Left ventricle myocardium superior (tissue), 1 donor: ENCODE measurements at regions not wholly inside any gene's neighbourhood (a gene's known extent, or its start where the extent isn't known, plus 50 kb on each side); places are given as distances from the start of the nearest gene placed in this dataset.
"Not testable (repeated sequence)": the region's sequence is repeated elsewhere in the genome, so short reads cannot be mapped to it uniquely, and the experiment has no call there.

ENCODE experiments used
- ATAC-seq: fragments of 200-7000 bp; cut with Tn5 transposase; one replicate; pipeline ENCODE4 v1.9.1; 2020; ENCODE audit warnings: mild to moderate bottlenecking, moderate library complexity
- DNase-seq: peaks from one replicate; pipeline ENCODE4 v3.0.0-alpha.2; 2020
- intact Hi-C: fragments of 100-400 bp; cut with micrococcal nuclease; formaldehyde crosslinking; loops from one replicate; pipeline ENCODE4 v1.11.0; 2022
- donor health status: DM: no; HTN: yes; CAD: no; lungs with severe emphysema.

DNA sequence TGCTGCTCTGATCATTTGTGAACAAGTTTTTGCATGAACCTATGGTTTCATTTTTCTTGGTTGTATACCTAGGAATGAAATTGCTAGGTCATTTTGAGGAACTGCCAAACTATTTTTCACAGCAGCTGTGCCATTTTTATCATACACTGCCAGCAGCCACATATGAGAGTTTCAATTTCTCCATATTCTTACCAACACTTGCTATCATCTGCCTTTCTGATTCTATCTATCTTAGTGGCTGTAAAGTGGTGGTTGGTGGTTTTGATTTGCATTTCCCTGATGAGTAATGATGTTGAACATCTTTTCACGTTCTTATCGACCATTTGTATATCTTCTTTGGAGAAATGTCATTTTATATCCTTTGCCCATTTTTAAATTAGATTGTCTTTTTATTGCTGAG, 146.1 kb downstream of the C12orf75 start:
- no peak for DNase-seq
- intact Hi-C loops: no loop called here
- no peak for ATAC-seq

DNA sequence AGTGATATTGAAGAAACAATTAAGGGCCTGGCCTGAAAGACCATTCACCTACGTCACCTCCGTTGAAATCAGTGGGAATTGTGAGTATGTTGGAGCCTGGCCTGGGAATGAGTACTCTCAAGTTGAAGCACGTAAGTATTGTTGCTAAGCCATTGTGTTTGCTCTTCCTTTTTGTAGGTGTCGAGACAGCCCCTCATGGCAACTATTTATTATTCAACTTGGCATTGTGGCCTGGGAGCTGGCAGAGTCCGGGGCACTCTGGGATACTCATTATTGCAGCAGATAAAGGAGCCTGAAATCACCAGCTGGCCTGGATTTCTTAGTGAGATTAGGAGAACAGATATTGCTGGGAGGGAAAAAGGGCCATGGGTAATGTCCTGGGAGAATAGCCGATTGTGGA, 147.4 kb downstream of the C12orf75 start:
- ATAC-seq (peak; percentile 32), DNase-seq (no peak)
- intact Hi-C loops: no loop called here

DNA sequence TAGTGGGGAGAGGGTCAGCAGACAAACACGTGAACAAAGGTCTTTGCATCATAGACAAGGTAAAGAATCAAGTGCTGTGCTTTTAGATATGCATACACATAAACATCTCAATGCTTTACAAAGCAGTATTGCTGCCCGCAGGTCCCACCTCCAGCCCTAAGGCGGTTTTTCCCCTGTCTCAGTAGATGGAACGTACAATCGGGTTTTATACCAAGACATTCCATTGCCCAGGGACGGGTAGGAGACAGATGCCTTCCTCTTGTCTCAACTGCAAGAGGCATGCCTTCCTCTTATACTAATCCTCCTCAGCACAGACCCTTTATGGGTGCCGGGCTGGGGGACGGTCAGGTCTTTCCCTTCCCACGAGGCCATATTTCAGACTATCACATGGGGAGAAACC, 148.3 kb downstream of the C12orf75 start:
- DNase-seq, ATAC-seq, intact Hi-C loops: not testable (repeated sequence)

DNA sequence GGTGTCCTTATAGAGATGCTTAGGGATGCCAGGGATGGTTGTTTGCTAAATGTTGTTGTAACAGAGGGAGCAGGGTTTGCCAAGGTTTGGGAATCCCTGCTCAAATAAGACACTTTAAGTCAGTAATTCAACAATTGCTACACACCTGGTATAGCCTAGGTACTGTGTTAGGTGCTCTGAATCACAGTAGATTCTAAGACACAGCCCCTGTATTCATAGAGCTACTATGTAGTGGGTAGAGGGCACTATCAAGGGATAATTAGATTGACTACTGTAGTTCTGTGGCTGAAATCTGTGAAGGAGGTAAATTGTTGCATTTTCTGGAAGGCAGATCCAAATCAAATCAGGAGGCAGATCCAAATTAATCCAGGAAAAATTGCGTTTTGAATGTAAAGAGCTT, 149.2 kb downstream of the C12orf75 start:
- intact Hi-C loops: no loop called here
- DNase-seq: no peak
- ATAC-seq: no peak

DNA sequence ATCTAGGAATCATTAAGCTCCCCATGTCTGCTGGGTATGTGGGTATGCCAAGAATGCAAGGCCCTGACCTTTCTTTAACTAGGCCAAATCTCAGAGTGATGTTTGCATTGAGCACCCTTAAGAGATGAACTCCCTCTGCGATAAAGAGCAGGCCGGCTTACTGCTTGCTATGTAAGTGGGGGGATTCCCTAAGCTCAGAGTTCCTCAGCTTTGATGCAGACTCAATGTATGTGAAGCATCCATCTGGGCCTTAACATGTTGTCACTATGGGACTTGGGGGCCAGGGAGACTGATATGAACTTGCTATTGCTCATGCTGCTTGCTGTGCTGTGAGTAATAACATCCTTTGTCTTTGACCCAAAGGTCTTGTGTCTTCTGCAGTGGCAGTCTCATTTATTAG, 149.7 kb downstream of the C12orf75 start:
- no peak for ATAC-seq
- intact Hi-C loops: no loop called here
- DNase-seq: no peak

DNA sequence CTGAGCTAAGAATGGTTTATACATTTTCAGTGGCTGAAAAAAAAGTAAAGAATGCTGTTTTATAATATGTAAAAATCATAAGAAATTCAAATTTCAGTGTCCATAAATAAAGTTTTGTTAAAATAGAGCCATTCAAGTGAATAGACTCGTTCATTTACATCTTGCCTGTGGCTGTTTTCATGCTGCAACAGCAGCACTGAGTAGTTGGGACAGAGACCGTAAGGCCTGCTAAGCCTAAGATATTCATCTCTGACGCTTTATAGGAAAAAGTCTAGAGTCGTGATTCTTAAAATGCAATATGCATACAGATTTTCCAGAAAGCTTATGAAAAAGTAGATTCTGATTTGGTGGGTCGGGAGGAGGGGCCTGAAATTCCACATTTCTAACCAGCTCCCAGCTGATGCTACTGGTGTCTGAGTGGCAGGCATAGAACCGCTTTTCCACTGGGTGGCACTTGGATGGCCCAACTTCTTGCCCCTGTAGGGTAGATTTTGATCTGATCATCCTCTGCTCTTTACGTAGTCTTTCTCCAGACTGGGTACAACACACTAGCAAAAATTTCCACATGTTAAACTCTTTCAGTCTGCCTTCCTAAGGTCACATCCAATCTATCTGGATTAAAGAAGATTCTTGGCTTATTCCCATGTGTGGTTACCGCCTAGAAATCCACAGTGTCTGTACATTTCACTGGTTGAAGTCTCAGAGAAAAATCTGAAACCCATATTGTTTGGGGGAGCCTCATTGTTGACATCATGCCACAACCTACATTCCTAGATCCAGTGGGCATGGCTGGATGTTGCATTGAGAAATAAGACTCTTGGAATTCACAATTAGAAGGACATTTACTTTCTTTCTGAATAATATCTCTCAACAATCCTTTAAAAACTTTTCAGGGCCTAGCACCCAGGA, 151.2 kb downstream of the C12orf75 start:
- DNase-seq (no peak), ATAC-seq (no peak)
- intact Hi-C loops: no loop called here

DNA sequence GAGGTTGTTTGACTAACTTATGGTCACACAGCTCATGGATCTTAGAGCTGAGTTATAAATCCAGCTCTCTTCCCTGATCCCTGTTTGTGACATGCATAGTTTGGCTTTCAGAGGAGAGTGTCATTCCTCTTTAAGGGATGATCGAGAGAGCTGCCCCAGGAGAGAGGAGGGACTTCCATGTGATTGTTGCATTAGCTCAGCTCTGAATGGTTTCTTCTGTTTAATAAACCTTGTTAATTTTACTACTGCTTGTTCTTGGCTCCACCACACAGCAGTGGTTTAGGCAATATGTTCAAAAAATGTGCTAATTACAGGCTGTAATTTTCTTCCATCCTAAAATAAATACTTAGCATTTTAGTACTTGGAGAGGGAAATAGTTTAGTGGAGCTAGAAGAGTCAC, 152.5 kb downstream of the C12orf75 start:
- DNase-seq (no peak), ATAC-seq (no peak)
- intact Hi-C loops: no loop called here

DNA sequence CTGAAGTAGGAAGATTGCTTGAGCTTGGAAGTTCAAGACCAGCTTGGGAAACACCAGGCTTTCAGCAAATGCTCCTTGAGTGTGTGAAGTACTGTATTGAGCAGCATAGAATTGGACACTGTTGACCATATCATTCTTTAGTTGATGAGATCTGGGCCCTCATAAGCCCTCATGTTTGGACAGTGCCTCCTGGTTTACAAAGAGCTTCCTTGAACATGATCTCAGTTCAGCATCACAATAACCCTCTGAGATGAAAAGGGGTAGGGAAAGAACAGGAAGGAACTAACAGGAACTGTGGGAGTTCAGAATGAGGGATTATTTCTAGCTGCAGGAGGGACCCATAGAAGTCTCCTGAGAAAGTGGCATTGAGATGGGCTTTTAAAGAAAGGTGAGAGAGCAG, 153.2 kb downstream of the C12orf75 start:
- DNase-seq (no peak), ATAC-seq (no peak)
- intact Hi-C loops: no loop called here

DNA sequence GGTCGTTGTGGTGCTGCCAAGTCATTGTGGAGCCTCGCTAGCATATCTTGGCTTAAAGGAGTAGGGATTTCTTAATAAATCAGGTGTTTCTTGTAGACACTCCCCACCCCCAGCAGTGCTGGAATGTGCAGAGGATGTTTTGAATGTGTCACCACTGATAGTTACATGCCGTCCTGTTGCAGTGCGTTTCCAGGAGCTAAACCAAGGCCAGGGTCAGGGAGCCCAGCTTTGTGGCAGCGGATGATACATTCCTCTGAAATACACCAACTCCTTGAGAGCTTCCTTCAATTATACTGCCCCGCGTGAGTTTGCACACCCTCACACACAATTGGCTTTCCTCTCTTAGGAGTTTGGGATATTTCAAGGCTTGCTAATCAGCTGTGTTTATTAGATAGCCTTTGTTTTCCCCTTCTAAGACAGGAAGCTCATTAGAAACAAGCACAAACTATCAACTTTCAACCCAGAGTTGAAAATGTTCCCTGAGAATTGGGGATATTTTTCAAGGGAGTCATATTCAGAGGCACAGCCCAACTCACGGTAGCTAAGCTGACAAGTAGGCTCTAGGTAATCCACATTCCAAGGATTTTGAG, 154.9 kb downstream of the C12orf75 start:
- ATAC-seq (peak; percentile 85), DNase-seq (peak; percentile 38)
- intact Hi-C loops: no loop called here

DNA sequence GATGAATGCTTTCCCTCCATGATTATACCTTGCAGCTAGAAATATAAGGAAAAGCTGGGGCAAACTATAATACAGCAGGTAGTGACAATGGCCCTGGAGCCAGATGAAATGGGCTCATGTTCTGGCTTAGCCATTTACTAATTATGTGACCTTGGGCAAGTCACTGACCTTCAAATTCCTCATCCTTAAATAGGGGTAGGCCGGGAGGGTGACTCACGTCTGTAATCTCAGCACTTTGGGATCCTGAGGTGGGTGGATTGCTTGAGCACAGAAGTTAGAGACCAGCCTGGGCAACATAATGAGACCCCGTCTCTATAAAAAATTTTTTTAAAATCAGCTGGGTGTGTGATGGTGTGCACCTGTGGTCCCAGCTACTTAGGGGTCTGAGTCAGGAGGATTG, 155.4 kb downstream of the C12orf75 start:
- ATAC-seq: peak; percentile 14
- no peak for DNase-seq
- intact Hi-C loops: no loop called here

DNA sequence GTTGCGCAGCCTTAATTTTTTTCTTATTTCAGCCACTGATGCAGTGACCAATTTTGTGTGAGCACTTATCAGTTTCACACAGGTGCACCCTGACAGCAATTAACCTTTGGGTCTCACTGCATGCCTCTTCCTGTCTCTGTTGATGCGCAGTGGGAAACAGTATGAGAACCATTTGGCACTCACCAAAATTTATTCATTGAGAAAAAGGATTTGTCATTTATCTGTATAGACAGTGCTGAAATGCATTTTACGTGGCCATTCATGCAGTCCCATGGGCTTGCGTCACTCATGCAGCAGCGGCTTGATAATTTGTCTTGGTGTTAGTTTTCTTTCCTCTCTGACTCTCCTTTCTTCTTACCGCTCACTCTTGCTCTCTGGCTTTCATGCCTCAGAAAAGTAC, 157.5 kb downstream of the C12orf75 start:
- intact Hi-C loops: no loop called here
- no peak for ATAC-seq

DNA sequence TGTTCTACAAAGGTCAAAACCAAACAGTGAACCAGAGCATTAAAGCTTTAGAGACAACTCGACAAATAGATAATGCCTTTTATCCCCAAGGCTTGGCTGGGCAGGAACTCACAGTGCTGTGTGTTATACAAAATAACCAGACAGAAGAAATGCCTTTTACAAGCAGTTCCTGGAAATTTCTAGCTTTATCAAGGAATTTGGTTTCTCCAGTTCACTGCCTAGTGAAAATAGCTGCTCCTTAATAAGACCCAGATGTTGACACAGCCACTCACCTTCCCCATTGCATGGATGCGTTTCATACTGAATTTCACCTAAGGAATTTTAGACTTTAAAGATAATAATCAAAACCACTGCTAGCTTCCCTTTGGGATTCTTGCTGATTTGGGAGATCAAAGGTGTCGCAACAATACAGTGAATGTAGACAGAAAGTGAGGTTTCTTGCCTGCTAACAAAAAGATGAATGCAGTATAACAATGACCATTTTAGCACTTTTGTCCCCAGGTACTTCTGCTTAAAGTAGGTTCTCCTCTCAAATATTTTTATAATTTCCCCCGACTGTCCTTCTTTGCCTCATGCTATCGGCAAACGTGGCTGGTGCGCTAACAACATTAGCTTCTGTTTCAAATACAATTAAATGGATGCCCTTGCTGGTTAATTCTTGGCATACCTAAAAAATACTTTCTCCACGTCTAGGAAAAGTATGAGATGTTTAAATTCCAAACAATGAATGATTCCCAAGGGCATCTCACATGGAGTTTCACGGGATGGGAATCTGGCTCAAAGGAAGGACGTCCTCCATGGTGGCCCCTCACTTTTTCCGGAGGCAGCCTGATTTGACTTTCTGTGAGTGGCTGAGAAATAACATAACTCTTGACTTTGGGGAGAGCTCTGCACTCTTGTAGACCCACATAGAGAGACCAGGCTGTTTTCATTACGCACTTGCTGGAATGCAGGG, 162.4 kb downstream of the C12orf75 start:
- ATAC-seq: no peak
- intact Hi-C loops: no loop called here
- DNase-seq: no peak

More for the DNA sequence above, 157.5 kb downstream of the C12orf75 start:
- no peak for DNase-seq

DNA sequence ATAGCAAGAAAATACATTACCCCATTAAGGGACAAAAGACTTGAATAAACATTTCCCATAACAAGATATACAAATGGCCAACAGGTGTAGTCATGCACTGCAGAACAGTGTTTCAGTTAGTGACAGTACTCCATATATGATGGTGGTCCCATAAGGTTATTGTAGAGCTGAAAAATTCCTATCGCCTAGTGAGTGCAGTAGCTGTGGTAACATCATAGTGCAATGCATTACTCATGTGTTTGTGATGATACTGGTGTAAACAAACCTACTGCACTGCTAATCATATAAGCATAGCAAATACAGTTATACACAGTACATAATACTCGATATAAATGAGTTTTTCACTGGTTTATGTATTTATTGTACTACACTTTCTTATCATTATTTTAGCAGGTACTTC, 168.7 kb downstream of the C12orf75 start:
- intact Hi-C loops: no loop called here
- no peak for ATAC-seq
- DNase-seq: no peak

DNA sequence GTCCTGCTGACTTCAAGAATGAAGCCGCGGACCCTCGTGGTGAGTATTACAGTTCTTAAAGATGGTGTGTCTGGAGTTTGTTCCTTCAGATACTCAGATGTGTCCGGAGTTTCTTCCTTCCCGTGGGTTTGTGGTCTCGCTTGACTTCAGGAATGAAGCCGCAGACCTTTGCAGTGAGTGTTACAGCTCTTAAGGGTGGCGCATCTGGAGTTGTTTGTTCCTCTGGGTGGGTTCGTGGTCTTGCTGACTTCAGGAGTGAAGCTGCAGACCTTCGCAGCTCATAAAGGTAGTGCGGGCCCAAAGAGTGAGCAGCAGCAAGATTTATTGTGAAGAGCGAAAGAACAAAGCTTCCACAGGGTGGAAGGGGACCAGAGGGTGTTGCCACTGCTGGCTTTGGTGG, 170.2 kb downstream of the C12orf75 start:
- ATAC-seq, intact Hi-C loops, DNase-seq: not testable (repeated sequence)

DNA sequence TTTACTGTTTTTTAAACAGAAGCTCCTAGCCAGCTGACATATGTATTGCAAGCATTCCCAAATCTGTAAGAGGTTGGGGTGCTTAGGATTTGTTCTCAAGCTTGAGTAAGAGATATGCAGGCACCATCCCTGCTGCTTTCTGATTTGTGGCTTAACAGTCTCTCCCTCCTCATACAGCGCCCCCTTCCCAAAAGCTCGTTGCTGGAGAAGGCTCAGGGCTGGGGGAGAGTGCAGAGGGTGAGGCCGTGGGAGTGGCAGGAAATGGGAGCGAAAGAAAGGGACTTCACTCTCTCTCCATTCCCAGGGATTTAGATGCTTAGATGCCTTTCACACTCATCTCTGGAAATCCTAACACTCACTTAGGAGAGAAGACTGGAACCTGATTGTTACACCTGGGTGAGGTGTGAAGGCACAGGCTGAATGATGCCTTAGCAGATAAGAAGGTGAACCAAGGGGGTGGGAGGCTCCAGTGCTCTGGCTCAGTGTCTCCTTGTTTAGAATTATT, 172.0 kb downstream of the C12orf75 start:
- intact Hi-C loops: no loop called here
- no peak for DNase-seq
- no peak for ATAC-seq

DNA sequence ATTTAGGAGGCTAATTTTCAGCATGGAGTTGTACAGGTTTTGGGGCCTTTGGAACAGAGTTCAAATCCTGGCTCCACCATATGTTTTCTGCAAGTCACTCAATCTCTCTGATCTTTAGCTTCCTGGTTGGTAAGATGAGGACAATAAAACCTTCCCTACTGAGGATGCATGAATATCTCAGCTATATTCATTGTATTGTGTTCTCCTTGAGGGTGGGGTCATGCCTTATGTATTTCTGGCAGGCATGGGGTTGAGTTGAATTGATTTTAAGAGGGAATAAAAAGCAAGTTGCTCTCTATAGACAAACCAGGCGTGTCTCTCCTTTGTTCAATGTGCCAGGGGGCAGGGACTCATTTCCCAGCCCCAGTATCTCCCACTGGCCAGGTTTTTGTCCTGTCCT, 173.1 kb downstream of the C12orf75 start:
- no peak for ATAC-seq
- intact Hi-C loops: no loop called here
- DNase-seq: no peak

DNA sequence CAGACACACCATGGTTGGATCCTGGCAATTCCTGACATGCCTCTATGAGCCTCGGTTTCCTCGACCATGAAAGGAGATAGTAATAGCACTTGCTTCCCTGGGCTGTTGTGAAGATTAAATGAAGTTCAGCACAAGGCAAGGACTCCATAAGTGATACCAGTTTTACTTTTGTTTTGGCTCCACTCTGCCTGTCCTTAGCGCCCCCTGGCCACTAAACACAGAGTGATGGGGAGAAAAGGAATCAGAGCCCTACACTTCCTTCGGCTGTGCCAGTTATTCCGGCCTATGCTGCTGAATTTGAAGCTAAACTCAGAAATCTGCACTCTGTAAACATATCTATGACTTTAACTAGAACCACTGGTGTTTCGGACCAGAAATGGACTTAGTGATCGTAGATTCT, 173.8 kb downstream of the C12orf75 start:
- intact Hi-C loops: no loop called here
- no peak for ATAC-seq
- DNase-seq: no peak

DNA sequence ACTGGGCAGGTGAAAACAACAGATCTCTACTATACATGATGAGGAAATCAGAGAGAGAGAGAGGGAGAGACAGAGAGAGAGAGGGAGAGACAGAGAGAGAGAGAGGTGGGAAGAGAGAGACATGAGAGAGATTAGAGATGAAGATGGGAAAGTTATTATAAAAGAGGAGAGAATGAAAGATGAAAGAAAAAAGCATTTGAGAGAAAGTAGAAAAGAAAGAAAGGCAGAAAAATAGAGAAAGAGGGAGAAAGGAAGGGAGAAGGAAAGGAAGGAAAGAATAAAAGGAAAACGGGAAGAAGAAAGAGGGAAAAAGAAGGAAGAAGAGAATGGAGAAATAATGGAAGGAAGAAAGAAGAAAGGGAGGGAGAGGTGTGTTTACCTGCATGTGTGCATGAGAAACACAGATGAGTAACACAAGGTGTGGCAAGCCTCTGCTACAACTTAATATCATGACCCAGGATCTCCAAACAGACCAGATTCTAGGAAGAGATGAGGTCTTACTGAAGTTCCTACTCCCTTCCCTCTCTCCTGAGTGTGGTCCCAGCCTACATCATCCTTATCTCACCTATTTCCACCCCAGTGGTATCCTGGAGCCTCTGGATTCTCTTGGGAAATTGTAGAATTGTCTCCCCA, 176.3 kb downstream of the C12orf75 start:
- intact Hi-C loops: no loop called here
- DNase-seq (no peak), ATAC-seq (no peak)
